GM21367 (cell line): ENCODE measurements at regions not wholly inside any gene's neighbourhood (a gene's known extent, or its start where the extent isn't known, plus 50 kb on each side); places are given as distances from the start of the nearest gene placed in this dataset.
A peak's percentile ranks its signal among the peaks of the same experiment; 100 is the strongest.

Experiments used
- ATAC-seq: cut with Tn5 transposase; IDR thresholded peaks from one replicate; pipeline ENCODE4 v1.9.1; 2021; ENCODE audit not compliant: unreplicated experiment

GRCh38 chr2:64823794-64824193, 165.4 kb upstream of the SLC1A4 start:
- no peak for ATAC-seq

- no peak for ATAC-seq
Measured at GRCh38 chr2:64825831-64826491, 163.2 kb upstream of the SLC1A4 start.

DNA sequence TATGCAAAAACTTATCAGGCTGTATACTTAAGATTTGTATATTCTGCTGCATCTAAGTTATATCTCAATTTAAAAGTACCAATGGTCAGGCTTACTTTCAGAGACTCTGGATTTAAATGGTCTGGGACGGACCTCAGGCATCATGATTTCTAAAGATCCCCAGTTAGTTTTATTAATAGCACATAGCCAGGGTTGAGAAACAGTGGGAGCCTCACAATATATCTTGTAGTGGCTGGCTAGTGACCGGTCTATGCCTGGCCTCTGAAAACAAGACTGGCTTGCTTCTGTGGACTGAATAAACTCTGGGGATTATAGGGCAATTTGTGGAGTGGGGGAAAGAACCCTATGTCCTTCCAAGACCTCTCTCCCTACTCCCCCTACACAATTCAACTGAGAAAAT, 162.5 kb upstream of the SLC1A4 start:
- ATAC-seq, result no peak

- ATAC-seq, result no peak
Measured at GRCh38 chr2:64828261-64828660, 160.9 kb upstream of the SLC1A4 start.

GRCh38 chr2:64829525-64829924, 159.7 kb upstream of the SLC1A4 start:
- ATAC-seq, result no peak

DNA sequence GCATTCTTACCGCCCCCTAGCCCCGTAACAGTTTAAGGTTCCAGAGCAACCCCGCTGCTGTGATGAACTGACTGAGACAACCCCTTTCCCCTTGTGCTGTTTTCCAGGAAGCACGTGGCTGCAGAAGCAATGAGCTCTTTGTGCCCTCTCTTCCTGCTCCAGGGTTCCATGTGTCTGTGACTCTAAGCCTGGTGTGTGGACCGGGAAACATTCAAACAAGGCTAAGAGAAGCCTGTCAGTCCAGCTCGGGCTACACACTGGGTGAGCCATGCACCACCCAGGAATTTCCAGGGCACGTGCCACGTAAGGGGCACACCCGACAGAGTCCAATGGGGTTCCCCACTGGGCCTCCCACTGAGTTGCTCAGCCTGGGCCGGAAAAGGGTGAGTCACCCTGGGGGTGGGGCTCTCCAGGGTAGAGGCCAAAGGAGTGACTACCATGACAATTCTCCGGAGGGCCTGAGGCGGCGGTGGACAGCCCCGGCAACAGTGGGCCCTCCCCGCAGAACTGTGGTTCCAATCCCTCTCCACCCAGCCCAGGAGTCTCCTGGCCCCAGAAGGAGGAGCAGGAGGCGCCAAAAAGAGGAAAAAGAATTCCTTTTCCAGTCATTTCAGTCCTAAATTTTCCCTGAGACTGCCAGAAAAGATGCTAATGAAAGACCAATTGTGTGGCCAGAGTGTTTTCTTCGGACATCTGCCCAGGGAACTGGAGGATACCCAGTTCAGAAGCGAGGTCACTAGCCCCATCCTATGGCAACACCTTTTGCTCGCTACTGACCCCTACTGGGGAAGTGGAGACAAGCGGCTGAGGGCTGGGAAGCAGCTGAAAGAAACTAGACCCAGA, 157.8 kb upstream of the SLC1A4 start:
- peak; percentile 75 for ATAC-seq

- ATAC-seq, result no peak
Measured at GRCh38 chr2:64831977-64832328, 157.2 kb upstream of the SLC1A4 start.

DNA sequence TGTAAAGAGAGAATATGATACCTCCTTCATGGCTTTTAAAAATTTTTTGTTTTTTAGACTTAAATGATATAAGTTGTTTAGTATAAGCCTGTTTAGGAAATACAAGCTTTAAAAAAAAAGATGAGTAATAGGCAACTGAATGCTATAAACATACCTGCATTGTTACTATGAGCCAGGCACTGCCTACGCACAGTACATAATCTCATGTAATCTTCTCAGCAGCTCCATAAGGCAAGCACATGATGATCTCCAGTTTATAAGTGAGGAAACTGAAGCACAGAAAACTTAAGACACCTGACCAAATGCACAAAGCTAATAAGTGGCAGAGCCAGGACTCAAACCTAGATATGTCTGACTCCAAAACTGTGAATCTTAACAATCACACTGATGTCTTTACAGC, 156.3 kb upstream of the SLC1A4 start:
- no peak for ATAC-seq

GRCh38 chr2:64836566-64836965, 152.6 kb upstream of the SLC1A4 start:
- no peak for ATAC-seq

GRCh38 chr2:64837116-64837731, 152.0 kb upstream of the SLC1A4 start:
- no peak for ATAC-seq

- no peak for ATAC-seq
Measured at GRCh38 chr2:64837925-64838641, 151.1 kb upstream of the SLC1A4 start.

DNA sequence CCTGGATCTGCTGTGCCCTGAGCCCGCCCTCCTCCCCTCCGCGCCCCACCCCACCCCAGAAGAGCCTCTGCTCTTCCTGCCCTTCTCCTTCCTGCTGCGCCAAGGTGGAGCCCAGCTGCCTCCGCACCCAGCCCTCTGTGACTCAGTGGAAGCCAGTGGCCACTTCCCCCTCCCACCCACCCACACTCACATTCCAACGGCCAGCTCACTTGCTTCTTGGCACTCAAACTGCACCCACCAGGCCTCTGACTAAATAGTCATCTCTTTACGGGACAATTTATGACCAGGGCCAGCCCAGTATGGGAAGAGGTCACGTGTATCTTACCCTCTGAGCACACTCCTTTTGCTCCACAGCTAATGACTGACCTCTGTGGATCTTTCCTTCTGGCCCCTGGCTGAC, 150.4 kb upstream of the SLC1A4 start:
- ATAC-seq, result no peak

GRCh38 chr2:64839844-64840243, 149.4 kb upstream of the SLC1A4 start:
- peak; percentile 87 for ATAC-seq

- no peak for ATAC-seq
Measured at GRCh38 chr2:64840426-64840881, 148.7 kb upstream of the SLC1A4 start.

- no peak for ATAC-seq
Measured at GRCh38 chr2:64841461-64841860, 147.7 kb upstream of the SLC1A4 start.

DNA sequence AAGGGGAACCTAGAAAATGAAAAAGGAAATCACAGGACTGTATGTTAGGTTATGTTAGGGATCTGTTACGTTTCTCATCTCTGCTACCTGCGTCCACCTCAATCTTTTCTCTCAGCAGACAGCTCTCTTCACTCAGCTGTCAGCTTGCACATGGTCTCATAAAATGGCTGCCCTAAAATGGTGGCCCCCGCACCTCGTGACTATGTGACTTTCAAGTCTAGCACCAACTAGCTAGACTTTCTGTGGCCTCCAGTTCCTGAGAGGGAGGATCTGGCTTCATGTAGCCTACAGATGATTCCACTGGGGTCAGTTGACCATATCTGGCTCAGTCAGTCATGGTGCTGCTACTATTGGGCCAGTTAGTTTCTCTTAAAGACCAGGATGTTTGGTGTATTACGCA, 147.2 kb upstream of the SLC1A4 start:
- no peak for ATAC-seq

- no peak for ATAC-seq
Measured at GRCh38 chr2:64844087-64844486, 145.1 kb upstream of the SLC1A4 start.

GRCh38 chr2:64845273-64845905, 143.8 kb upstream of the SLC1A4 start:
- ATAC-seq, result no peak

- ATAC-seq, result no peak
Measured at GRCh38 chr2:64846177-64846576, 143.0 kb upstream of the SLC1A4 start.

- ATAC-seq, result no peak
Measured at GRCh38 chr2:64847930-64848329, 141.3 kb upstream of the SLC1A4 start.

DNA sequence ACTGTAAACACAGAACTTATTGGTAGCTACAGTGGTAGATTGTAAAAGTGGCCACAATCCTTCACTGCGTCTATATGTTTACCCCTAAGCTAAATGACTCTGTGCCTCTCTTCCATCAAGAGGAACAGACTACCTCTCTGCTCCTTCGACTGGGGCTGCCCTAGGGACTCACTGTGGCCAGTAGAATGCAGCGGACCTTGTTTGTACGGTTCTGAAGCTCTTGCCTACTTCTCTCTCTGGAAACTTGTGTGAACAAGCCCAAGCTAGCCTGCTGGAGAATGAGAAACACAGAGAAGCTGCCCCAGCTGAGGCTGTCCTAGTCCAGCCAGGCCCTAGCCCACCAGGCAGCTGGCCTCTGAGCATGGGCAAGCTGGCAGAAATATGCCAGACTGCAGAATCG, 140.8 kb upstream of the SLC1A4 start:
- ATAC-seq, result no peak
